MG63 (cell line): ENCODE measurements at regions not wholly inside any gene's neighbourhood (a gene's known extent, or its start where the extent isn't known, plus 50 kb on each side); places are given as distances from the start of the nearest gene placed in this dataset.
A peak's percentile ranks its signal among the peaks of the same experiment; 100 is the strongest.
"Not testable (repeated sequence)": the region's sequence is repeated elsewhere in the genome, so short reads cannot be mapped to it uniquely, and the experiment has no call there.

Experiments
- DNase-seq: peaks from one replicate; pipeline ENCODE4 v3.0.0-alpha.2; 2020
- H3K27me3 ChIP-seq: fragments of 250-450 bp; sonication (Bioruptor Pico); 2 replicates; pipeline ENCODE4 v1.5.1; 2020; ENCODE audit warnings: mild to moderate bottlenecking, moderate library complexity
- H3K36me3 ChIP-seq: fragments of 250-450 bp; sonication (Bioruptor Pico); 2 replicates; pipeline ENCODE4 v1.5.1; 2020; ENCODE audit warnings: mild to moderate bottlenecking, moderate library complexity
- H3K4me3 ChIP-seq: fragments of 250-450 bp; sonication (Bioruptor Pico); 2 replicates; pipeline ENCODE4 v1.5.1; 2020; ENCODE audit warnings: mild to moderate bottlenecking, moderate library complexity
- H3K9me3 ChIP-seq: fragments of 250-450 bp; sonication (Bioruptor Pico); 2 replicates; pipeline ENCODE4 v1.5.1; 2020; ENCODE audit warnings: mild to moderate bottlenecking, moderate library complexity

DNA sequence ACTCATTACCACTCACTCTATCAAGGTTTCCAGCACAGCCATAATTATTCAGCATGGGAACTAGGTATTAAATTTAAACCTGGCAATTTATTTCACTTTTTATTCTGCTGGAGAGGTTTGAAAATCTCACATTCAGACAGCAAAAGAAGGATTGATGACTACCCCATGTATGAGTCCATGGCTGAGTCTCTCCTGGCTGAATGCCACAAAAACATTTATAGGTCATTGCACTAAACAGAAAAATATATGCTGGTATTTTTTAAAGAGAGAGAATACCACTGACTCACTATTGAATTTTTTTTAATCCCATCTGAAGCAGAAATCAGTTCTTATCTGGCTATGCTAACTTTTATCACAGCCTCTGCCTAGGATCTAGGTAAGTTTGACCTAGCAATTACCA is 336.3 kb downstream of the PPP1R3A start:
- Histone ChIP-seq H3K9me3 (no peaks in the 10 kb centered on the region), H3K36me3 (no peaks in the 10 kb centered on the region), H3K27me3 (no peaks in the 10 kb centered on the region), H3K4me3 (no peak overlapping the region)
- DNase-seq, result peak; percentile 26

DNA sequence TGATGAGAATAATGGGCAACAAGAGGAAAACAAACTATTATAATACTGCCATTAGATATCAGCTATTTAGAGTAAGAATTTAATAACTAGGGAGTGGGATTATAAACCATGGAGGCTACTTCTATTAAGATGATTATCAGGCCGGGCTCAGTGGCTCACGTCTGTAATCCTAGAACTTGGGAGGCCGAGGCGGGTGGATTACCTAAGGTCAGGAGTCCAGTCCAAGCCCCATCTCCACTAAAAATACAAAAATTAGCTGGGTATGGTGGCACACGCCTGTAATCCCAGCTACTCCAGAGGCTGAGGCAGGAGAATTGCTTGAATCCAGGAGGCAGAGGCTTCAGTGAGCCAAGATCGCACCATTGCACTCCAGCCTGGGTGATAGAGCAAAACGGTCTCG is 355.6 kb downstream of the PPP1R3A start:
- not testable (repeated sequence) for H3K9me3 ChIP-seq, DNase-seq, H3K36me3 ChIP-seq, H3K27me3 ChIP-seq, H3K4me3 ChIP-seq

GRCh38 chr7:113562801-113563200 is 356.0 kb downstream of the PPP1R3A start:
- DNase-seq, result no peak
- Histone ChIP-seq H3K9me3 (no peaks in the 10 kb centered on the region), H3K36me3 (no peaks in the 10 kb centered on the region), H3K27me3 (no peaks in the 10 kb centered on the region), H3K4me3 (no peak overlapping the region)

GRCh38 chr7:113562242-113562641 is 356.6 kb downstream of the PPP1R3A start:
- Histone ChIP-seq H3K36me3 (no peaks in the 10 kb centered on the region), H3K27me3 (no peaks in the 10 kb centered on the region), H3K9me3 (no peaks in the 10 kb centered on the region), H3K4me3 (no peak overlapping the region)
- peak; percentile 10 for DNase-seq

GRCh38 chr7:113561446-113561845 is 357.4 kb downstream of the PPP1R3A start:
- no peak for DNase-seq
- Histone ChIP-seq H3K4me3 (no peak overlapping the region), H3K9me3 (no peaks in the 10 kb centered on the region)

DNA sequence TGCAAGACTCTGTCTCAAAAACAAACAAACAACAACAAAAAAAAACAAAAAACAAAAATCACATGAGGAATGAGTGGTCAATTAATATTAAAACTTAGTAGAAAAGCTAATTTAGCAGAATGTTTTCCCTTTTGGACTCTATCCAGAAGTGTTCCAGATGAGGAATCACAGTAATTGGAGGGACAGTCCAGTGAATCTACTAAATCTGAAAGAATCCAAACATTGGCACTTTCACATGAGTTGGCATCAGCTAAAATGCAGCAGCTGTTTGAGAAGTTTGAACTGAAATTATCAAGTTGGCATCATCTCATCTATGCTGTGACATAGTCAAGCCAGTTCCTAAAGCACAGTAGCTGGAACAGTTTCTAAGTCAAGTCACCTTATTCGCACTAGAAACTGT is 367.8 kb downstream of the PPP1R3A start:
- no peak for DNase-seq
- no peak overlapping the region for H3K4me3 ChIP-seq
- no peaks in the 10 kb centered on the region for H3K36me3 ChIP-seq
- no peaks in the 10 kb centered on the region for H3K27me3 ChIP-seq
- H3K9me3 ChIP-seq, result no peaks in the 10 kb centered on the region

More at GRCh38 chr7:113561446-113561845, 357.4 kb downstream of the PPP1R3A start:
- Histone ChIP-seq H3K36me3 (no peaks in the 10 kb centered on the region), H3K27me3 (no peaks in the 10 kb centered on the region)

GRCh38 chr7:113548561-113548960 is 370.2 kb downstream of the PPP1R3A start:
- peak; percentile 75 for DNase-seq
- no peaks in the 10 kb centered on the region for H3K27me3 ChIP-seq
- no peak overlapping the region for H3K4me3 ChIP-seq
- no peaks in the 10 kb centered on the region for H3K9me3 ChIP-seq
- H3K36me3 ChIP-seq, result no peaks in the 10 kb centered on the region

DNA sequence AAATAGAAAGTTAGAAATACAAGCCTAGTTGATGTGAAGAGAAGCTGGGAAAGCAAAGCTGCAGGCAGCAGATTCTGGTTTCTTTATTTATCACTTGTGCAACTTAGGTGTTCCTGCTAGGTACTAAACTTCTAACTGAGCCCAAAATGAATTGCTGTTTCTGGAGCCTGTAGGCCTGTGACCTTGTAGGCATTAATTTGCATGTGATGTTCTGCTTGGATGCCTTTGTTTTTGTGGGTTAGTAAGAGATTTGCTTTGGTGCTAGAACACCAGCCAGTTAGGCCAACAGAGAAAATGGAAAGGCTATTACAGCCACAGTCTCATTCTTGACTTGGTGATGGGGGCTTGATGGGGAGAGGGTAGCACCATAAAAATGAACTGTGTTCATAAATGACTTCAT is 370.7 kb downstream of the PPP1R3A start:
- Histone ChIP-seq H3K9me3 (no peaks in the 10 kb centered on the region), H3K36me3 (no peaks in the 10 kb centered on the region), H3K4me3 (no peak overlapping the region), H3K27me3 (no peaks in the 10 kb centered on the region)
- no peak for DNase-seq

GRCh38 chr7:113521468-113521867 is 397.3 kb downstream of the PPP1R3A start:
- no peak for DNase-seq
- Histone ChIP-seq H3K36me3 (no peaks in the 10 kb centered on the region), H3K4me3 (no peak overlapping the region), H3K9me3 (no peaks in the 10 kb centered on the region), H3K27me3 (no peaks in the 10 kb centered on the region)

- Histone ChIP-seq H3K36me3 (no peaks in the 10 kb centered on the region), H3K9me3 (no peaks in the 10 kb centered on the region), H3K27me3 (no peaks in the 10 kb centered on the region), H3K4me3 (no peak overlapping the region)
- DNase-seq, result no peak
Measured at GRCh38 chr7:113519472-113519871, 399.3 kb downstream of the PPP1R3A start.

DNA sequence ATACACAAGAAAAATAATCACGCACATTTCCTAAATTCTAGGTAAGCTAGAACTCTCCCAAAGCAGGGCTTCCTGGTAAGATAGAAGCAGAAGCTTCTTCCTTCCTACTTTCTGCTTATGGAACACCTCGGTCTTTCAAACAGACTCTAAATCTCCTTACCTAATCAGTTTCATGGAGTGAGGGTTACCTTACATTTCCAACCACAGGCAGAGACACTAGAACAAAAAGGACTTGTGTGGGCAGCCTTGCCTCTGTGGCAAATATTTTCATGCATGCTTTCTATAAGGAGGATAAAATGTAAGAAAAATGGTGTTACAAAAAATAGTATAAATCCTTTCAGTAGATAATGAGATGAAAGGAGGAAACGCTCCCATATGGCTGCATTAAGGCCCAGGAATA is 386.3 kb upstream of the SMIM30 start:
- no peaks in the 10 kb centered on the region for H3K27me3 ChIP-seq
- H3K9me3 ChIP-seq, result no peaks in the 10 kb centered on the region
- H3K4me3 ChIP-seq, result no peak overlapping the region
- no peaks in the 10 kb centered on the region for H3K36me3 ChIP-seq
- no peak for DNase-seq

DNA sequence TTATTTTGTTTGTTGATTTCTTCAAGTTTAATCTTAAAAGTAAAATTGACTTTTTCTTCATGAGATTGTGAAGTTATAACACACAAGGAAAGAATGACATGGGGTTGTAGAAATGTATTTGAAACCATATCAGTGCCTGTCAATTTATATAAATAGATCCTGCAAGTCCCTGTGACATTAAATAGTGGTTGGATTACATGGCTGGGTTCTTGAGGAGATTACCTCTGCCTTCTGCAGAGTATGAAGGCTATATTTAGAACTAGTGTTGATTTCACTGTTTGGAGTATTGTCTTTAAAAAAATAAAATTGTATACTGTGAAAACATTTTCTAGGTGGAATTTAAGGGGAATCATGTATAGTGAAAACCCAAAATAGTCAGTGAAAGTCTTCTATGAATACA is 385.8 kb upstream of the SMIM30 start:
- H3K36me3 ChIP-seq, result no peaks in the 10 kb centered on the region
- no peak overlapping the region for H3K4me3 ChIP-seq
- H3K9me3 ChIP-seq, result no peaks in the 10 kb centered on the region
- no peak for DNase-seq
- no peaks in the 10 kb centered on the region for H3K27me3 ChIP-seq

- H3K36me3 ChIP-seq, H3K9me3 ChIP-seq, H3K27me3 ChIP-seq, DNase-seq, H3K4me3 ChIP-seq: not testable (repeated sequence)
Measured at GRCh38 chr7:113496586-113496985, 378.2 kb upstream of the SMIM30 start.

DNA sequence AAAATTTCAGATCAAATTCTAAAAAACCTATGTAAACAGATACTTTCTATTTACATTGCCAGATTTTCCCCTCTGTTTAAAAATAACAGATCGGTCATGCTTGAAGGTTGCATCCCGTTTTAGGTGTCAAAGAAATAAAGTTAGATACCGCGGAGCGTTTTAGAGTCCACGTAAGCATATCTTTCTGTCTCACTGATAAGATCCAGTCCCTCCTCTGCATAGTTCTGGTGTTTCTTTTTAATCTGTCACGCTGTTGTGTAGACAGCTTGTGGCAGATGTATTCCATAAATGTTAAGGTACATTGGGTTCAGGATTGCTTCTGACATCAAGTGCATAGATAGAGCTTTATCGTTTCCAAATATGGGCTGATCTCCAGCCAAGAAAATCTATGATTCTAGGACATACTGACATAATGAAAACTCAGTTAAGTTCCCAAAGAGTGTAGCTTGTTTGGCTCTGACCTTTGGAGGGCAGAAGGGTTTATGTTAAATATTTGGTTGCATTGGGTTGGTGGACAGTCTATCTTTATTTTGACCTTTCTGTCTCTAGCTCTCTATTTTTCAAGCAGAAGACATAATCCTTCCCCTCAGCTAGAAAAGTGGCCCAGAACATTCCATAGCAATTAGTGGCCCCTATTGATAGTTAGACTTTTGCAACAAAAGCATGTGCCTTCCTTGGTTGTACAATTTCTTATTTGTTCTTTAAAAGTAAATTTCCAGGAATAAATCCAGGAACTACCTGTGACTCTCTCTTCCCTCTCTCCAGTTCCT is 376.6 kb upstream of the SMIM30 start:
- H3K4me3 ChIP-seq, DNase-seq, H3K9me3 ChIP-seq, H3K27me3 ChIP-seq, H3K36me3 ChIP-seq: not testable (repeated sequence)

- no peak for DNase-seq
- H3K9me3 ChIP-seq, result no peaks in the 10 kb centered on the region
Measured at GRCh38 chr7:113491305-113491704, 373.0 kb upstream of the SMIM30 start.

DNA sequence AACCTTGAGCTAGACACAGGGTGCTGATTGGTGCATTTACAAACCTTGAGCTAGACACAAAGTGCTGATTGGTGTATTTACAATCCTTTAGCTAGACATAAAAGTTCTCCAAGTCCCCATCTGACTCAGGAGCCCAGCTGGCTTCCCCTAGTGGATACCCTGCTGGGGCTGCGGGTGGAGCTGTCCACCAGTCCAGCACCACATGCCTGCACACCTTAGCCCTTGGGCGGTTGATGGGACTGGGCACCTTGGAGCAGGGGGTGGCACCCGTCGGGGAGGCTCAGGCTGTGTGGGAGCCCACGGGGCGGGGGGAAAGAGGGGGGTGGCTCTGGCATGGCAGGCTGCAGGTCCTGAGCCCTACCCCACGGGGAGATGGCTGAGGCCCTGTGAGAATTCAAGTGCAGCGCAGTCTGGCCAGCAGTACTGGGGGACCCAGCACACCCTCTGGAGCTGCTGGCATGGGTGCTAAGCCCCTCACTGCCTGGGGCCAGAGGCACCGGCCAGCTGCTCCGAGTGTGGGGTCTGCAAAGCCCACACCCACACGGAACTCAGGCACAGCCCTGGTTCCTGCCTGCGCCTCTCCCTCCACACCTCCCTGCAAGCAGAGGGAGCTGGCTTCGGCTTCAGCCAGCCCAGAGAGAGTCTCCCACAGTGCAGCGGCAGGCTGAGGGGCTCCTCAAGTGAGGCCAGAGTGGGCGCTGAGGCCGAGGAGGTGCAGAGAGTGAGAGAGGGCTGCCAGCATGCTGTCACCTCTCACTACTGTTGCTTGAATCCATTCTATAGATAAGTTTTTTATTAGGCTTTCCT is 369.8 kb upstream of the SMIM30 start:
- Histone ChIP-seq H3K27me3 (no peaks in the 10 kb centered on the region), H3K36me3 (no peaks in the 10 kb centered on the region), H3K9me3 (no peaks in the 10 kb centered on the region), H3K4me3 (no peak overlapping the region)
- no peak for DNase-seq

More at GRCh38 chr7:113491305-113491704, 373.0 kb upstream of the SMIM30 start:
- Histone ChIP-seq H3K27me3 (no peaks in the 10 kb centered on the region), H3K4me3 (no peak overlapping the region), H3K36me3 (no peaks in the 10 kb centered on the region)

GRCh38 chr7:113486548-113486947 is 368.2 kb upstream of the SMIM30 start:
- H3K36me3 ChIP-seq, result no peaks in the 10 kb centered on the region
- no peaks in the 10 kb centered on the region for H3K27me3 ChIP-seq
- no peaks in the 10 kb centered on the region for H3K9me3 ChIP-seq
- no peak for DNase-seq
- no peak overlapping the region for H3K4me3 ChIP-seq

DNA sequence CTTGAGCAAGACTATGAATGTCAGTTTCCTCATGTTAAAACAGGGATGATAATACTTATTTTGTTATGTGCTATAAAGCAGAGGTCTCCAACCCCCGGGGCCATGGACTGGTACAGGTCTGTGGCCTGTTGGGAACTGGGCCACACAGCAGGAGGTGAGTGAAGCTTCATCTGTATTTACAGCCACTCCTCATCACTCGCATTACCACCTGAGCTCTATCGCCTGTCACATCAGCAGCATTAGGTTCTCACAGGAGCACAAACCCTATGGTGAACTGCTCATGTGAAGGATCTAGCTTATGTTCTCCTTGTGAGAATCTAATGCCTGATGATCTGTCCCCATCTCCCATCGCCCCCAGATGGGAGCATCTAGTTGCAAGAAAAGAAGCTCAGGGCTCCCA is 365.3 kb upstream of the SMIM30 start:
- H3K27me3 ChIP-seq, result no peaks in the 10 kb centered on the region
- H3K36me3 ChIP-seq, result no peaks in the 10 kb centered on the region
- no peak for DNase-seq
- H3K9me3 ChIP-seq, result no peaks in the 10 kb centered on the region
- H3K4me3 ChIP-seq, result no peak overlapping the region
